Skin epidermis (tissue), 12 donors: ENCODE measurements at regions not wholly inside any gene's neighbourhood (a gene's known extent, or its start where the extent isn't known, plus 50 kb on each side); places are given as distances from the start of the nearest gene placed in this dataset.
"Not testable (repeated sequence)": the region's sequence is repeated elsewhere in the genome, so short reads cannot be mapped to it uniquely, and the experiment has no call there.

ENCODE experiments used
- H3K27ac ChIP-seq, 21 experiments: fragments of 200-600 bp; sonication (generic) in 11 of 21; one replicate each; pipeline ENCODE4 v1.5.0; 2020; ENCODE audit warnings: mild to moderate bottlenecking in 3 of 21, inconsistent platforms in 2 of 21, moderate library complexity in 2 of 21
- H3K4me3 ChIP-seq, 7 experiments: fragments of 200-600 bp; sonication (generic) in 2 of 7; one replicate each; pipeline ENCODE4 v1.5.0; 2020; ENCODE audit warnings: inconsistent platforms in 2 of 7, mild to moderate bottlenecking in 2 of 7, moderate library complexity in 1 of 7

GRCh38 chr2:239845968-239846367 lies 179.2 kb downstream of the NDUFA10 start:
- H3K4me3 ChIP-seq = no peak overlapping the region
- no peak overlapping the region for H3K27ac ChIP-seq

GRCh38 chr2:239839306-239839705 lies 185.8 kb downstream of the NDUFA10 start:
- Histone ChIP-seq H3K4me3 (no peak overlapping the region), H3K27ac (no peak overlapping the region)

DNA sequence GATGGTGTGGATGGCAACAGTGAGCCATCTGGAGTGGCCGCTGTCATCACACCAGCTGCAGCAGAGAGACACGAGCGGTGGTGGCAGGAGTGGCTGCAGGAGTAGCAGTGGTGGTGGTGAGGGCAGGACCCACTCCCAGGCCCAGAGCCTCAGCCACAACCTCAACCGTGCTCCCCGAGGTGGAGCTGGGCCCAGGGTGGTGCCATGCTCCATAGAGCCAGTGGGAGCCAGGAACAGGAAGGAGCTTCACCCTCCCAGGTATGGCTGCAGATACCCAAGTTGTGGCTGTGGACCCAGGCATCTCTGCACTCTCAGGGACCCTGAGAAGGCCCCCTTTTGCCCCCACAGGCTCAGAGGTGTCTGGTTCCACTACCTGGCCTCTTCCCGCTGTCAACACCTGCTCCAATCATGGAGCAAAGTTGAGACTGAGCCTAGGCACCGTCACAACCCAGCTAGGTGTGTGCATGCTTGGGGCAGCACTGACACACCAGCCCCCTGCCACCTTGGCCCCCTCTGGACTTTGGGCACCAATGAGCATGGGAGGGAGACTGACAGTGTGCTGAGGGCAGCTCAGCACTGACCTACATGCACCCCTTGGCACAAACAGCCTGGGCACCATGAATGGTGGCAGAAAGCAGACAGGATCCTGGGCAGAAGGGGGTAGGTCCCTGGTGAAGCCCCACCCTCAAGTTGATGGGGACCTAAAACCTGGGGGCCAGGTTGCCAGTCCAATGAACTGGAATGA lies 188.9 kb downstream of the NDUFA10 start:
- H3K4me3 ChIP-seq = no peak overlapping the region
- no peak overlapping the region for H3K27ac ChIP-seq

GRCh38 chr2:239835056-239835455 lies 190.1 kb downstream of the NDUFA10 start:
- Histone ChIP-seq H3K4me3 (no peak overlapping the region), H3K27ac (no peak overlapping the region)

GRCh38 chr2:239834143-239834542 lies 191.0 kb downstream of the NDUFA10 start:
- H3K4me3 ChIP-seq = no peak overlapping the region

DNA sequence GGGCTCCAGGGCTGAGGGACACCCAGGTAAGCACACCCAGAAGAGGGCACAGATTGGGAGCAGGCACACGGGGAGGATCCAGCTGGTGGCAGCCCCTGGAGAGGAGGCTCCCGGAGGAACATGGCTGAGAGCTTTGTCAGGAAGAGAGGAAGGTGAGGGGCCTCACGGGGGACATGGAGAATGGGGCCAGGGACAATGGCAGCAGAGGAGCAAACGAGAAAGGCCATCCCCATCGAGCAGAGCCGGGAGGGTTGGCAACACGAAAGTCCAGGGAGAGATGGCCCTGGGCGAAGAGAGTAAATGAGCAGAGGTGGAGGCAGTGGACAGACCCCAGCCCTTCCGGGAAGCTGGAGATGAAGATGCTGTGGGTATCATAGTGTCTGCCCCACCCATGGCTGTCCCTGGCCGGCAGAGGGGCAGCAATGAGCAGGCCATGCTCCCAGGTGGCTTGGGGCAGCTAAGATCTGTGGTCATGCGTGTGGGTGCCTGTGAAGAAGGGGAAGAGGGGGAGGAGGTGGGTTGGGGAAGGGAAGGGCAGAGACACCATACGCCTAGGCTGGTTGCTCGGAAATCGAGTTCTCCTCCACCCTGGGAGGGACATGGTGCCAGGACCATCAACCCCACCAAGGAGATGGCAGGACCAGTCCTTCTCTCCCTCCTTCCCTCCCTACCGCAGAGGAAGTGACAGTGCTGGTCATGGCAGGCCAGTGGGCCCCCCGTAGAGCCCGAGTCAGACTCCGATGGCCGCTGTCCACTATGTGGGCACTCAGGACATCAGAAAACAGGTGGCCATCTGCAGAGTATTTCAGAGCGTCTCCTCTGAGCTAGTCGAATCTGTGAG lies 191.7 kb downstream of the NDUFA10 start:
- H3K4me3 ChIP-seq = no peak overlapping the region
- no peak overlapping the region for H3K27ac ChIP-seq

More at GRCh38 chr2:239834143-239834542, 191.0 kb downstream of the NDUFA10 start:
- no peak overlapping the region for H3K27ac ChIP-seq

- H3K4me3 ChIP-seq = no peak overlapping the region
- H3K27ac ChIP-seq = peak overlapping the region in 1 of 21 experiments; percentile 24
These were observed 192.5 kb downstream of the NDUFA10 start for GRCh38 chr2:239832490-239833268.

GRCh38 chr2:239831861-239832489 lies 193.2 kb downstream of the NDUFA10 start:
- no peak overlapping the region for H3K4me3 ChIP-seq
- H3K27ac ChIP-seq = peak overlapping the region in 2 of 21 experiments; percentile 54 to 56

- peak overlapping the region in 3 of 21 experiments; percentile 40 to 56 (median 54) for H3K27ac ChIP-seq
These were observed 194.0 kb downstream of the NDUFA10 start for GRCh38 chr2:239831001-239831731.

DNA sequence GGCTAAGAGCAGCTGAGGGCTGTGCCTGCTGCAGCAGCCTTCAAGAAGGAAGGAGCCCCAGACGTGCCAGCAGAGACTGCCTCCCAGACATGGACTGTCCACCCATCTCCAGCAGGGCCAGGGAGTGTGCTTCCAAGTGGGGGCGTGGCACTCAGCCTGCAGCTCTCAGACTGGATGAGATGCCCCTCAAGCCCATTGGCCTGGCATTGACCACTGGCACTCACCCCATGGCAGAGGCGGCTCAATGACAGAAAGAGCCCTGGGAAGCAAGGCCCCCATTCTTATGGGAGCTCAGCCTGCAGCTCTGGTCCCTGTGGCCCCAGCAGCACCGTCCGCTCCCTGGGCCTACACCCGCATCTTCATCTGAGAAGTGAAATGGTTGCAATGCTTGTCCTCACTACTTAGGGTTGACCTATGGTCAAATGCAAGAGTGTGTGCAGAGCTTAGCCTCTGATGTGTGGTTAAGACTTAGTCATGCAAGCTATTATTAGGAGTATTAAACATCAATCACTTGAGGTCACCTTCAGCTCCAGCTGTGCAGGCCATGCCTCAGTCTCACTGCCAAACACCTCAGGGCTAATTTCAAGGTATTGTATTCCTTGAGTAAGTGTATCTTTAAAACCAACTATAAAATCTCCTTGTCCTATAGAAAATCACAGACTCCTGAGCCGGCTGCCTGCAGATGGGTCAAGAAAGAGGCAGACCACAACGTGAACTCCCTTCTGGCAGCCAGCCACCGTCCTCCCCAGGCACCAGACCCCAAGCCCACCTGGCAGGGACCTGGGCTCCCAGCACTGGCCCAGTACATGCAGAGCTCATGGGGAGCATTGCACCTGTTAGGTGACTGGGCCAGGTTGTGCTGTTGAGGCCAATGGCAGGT lies 194.8 kb downstream of the NDUFA10 start:
- H3K27ac ChIP-seq = peak overlapping the region in 3 of 21 experiments; percentile 40 to 56 (median 43)
- no peak overlapping the region for H3K4me3 ChIP-seq

More at GRCh38 chr2:239831001-239831731, 194.0 kb downstream of the NDUFA10 start:
- H3K4me3 ChIP-seq = no peak overlapping the region

- Histone ChIP-seq H3K4me3 (no peak overlapping the region), H3K27ac (peak overlapping the region in 1 of 21 experiments; percentile 56)
These were observed 195.8 kb downstream of the NDUFA10 start for GRCh38 chr2:239829326-239829725.

DNA sequence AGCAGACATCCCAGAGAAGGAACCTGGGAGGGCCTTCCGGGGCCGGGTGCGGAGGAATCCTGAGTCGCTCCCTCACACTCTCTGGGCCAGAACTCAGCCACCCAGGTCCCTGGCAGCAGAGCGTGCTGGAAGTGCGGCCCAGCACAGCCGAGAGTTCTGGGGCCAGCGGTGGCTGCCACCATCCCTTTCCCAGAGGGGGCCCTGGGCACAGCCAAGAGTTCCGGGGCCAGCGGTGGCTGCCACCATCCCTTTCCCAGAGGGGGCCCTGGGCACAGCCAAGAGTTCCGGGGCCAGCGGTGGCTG lies 196.2 kb downstream of the NDUFA10 start:
- not testable (repeated sequence) for H3K27ac ChIP-seq, H3K4me3 ChIP-seq

GRCh38 chr2:239828192-239828972 lies 196.8 kb downstream of the NDUFA10 start:
- H3K4me3 ChIP-seq = no peak overlapping the region
- H3K27ac ChIP-seq = no peak overlapping the region

- no peak overlapping the region for H3K4me3 ChIP-seq
- no peak overlapping the region for H3K27ac ChIP-seq
These were observed 197.6 kb downstream of the NDUFA10 start for GRCh38 chr2:239827523-239827890.

GRCh38 chr2:239826786-239827522 lies 198.2 kb downstream of the NDUFA10 start:
- Histone ChIP-seq H3K27ac (no peak overlapping the region), H3K4me3 (no peak overlapping the region)

DNA sequence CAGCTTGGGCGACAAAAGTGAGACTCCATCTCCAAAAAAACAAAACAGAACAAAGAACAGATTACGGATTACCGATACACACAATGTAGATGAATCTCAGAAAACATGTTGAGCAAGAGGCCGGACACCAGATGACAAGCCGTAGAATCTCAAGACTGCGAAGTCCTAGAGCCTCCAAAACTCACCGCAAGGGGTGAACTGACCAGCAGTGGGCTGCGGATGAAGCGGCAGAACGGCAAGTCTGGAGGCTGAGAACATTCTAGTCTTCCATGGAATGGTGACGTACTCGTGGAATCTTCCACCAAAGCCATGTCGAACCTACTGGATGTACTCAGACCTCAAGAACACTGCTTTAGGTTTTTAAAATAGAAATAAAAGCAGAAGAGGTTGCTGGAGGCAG lies 198.8 kb downstream of the NDUFA10 start:
- no peak overlapping the region for H3K4me3 ChIP-seq
- H3K27ac ChIP-seq = no peak overlapping the region

GRCh38 chr2:239825705-239825979 lies 199.5 kb downstream of the NDUFA10 start:
- Histone ChIP-seq H3K4me3 (no peak overlapping the region), H3K27ac (no peak overlapping the region)
